ENCODE measurements at regions not wholly inside any gene's neighbourhood (a gene's known extent, or its start where the extent isn't known, plus 50 kb on each side); places are given as distances from the start of the nearest gene placed in this dataset.
"Not testable (repeated sequence)": the region's sequence is repeated elsewhere in the genome, so short reads cannot be mapped to it uniquely, and the experiment has no call there.

DNA sequence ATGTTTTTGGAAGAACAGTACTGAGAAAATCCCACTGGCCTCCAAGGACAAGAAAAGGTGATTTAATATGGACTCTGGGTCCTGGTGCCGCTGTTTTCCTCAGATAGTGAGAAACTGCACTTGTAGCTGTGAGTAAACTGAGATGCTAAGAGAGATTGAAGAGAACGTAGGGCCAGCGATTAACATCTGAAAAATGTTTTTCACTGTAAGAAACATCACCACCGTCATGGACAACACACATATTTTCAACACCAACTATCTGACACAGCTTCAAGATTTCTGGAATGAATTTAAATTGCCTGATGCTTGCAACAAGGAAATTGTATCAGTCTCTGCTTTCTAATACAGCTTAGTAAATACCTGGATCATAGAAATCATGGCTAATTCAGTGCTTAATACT, 158.2 kb upstream of the SMIM31 start:
- DNase-seq (ENCODE audit: low spot score) = no peak

DNA sequence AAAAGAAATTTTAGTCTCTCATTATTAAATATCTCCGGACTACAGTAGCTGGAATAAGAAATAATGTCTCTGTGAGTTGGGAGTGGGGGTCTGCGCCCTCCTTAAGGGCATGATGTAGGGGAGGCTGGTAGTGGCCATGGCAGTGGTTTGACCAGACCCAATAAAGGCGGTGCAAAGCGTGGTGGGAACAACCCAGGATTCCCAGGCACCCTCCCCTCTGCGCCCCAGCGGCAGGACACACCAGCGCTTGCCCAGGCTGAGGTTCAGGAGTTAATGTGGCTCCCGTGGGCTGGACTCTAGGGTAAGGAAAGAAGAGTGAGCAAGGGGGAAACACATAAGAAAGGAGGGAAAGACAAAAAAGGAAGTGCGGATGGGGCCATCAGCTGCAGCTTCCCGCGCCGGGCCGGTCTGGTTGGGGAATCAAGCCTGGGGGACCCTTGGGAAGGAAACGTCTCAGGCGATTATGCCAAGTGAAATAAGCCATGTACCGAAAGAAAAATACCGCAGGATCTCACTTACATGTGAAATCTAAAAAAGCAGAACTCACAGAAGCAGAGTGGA, 157.5 kb upstream of the SMIM31 start:
- DNase-seq (ENCODE audit: low spot score) = no peak

DNA sequence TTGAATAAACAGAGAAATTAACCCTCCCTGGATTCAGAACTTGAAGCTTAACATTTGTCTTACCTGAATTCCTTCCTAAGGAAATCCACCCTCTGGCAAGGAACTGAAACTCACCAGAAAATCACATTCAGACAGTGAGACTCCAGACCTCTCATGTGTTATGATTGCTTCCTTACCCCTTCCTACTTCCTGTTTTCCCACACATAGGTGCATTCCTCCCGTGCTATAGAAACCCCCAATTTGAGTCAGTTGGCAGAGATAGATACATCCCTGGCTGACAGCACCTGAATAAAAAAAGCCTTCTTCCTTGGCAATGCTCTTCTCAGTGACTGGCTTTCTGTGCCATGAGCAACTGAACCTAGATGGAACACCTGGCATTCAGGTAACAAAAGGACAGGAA, 157.0 kb upstream of the SMIM31 start:
- DNase-seq (ENCODE audit: low spot score) = no peak

DNA sequence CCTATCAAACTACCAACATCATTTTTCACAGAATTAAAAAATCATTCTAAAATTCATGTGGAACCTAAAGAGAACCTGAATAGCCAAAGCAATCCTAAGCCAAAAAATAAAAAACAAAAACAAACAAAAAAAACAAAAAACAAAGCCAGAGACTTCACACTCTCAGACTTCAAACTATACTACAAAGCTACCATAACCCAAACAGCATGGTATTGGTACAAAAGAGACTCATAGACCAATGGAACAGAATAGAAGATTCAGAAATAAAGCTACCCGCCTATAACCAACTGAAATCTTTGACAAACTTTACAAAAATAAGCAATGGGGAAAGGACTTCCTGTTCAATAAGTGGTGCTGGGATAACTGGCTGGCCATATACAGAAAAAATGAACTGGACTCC, 152.3 kb upstream of the SMIM31 start:
- DNase-seq (ENCODE audit: low spot score) = no peak

DNA sequence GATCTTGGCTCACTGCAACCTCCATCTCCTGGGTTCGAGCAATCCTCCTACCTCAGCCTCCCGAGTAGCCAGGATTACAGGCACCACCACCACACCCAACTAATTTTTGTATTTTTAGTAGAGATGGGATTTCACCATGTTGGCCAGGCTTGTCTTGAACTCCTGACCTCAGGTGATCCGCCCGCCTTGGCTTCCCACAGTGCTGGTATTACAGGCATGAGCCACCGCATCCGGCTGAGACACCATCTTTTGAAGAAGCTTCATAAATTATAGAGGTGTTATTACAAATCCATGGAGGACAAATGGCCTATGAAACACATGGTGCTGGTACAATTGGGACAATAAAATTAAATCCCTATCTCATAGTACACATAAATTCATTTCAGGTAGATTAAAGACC, 148.1 kb upstream of the SMIM31 start:
- DNase-seq (ENCODE audit: low spot score) = not testable (repeated sequence)

DNA sequence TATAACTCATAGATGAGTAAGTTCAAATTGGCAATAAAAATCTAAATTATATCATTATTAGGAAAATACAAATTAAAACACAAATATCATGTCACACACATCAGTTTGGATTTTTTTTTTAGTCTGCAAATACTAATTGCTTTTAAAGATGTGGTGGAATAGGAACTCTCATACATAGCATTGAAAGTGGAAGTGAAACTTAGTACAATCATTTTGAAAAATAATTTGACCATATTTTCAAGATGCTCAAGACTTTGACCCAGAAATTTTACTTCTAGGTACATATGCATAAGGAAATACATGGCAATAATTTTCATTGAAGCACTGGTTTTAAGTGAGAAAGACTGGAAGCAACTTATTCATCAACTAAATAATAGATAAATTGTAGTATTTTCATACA, 147.5 kb upstream of the SMIM31 start:
- no peak for DNase-seq (ENCODE audit: low spot score)

DNA sequence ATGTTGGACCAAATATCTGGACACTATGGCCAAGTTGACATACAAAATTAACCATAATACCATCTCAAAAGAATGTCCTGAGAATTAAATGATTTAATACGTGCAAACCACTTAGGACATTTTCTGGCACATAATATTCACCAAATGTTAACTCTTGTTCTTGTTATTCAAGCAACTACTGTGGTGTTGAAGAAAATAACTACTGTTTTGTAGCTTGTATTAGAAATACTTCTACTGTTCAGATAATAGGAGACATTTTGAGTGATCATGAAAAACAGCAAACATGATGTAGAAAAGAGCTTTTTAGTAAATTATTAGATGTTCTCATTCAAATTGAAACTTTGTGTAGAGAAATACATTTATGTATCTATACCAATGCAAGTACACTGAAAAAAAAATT, 140.7 kb upstream of the SMIM31 start:
- no peak for DNase-seq (ENCODE audit: low spot score)

DNA sequence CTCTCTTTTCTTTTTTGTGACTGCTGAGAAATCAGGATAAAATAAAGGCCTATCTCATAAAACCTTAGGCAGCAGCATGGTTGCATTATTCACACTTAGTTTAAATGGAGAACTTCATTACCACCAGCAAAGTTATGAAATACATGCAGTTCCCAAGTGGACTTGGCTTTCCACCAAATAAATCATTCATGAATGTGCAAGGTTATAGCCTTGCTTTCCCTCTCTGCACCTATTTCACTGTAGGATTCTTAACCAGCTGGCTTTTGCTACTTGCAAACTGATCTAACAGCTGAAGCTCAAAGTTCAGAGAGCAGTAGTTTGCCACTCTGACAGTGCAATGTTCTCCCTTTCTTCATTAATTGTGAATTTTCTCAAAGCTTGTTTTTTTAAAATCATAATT, 140.1 kb upstream of the SMIM31 start:
- no peak for DNase-seq (ENCODE audit: low spot score)

DNA sequence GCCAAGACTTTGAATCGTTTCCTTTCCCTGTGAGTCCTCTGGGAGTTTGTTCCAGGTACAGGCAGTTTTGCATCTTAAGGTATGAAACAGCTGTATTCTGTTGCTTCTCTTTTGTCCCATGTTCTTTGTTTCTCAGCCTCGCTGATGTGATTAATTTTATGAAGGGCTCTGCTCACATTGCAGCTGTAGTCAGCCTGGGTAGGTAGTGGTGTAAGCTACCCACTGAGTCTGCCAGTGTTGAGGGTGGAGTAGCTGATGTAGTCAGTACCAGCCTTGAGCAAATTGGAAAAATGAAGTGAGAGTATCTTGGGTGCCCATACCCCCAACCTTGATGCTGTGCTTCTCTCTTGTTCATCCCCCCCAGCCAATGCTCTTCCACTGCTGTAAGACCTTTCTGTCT, 139.6 kb upstream of the SMIM31 start:
- DNase-seq (ENCODE audit: low spot score) = no peak

DNA sequence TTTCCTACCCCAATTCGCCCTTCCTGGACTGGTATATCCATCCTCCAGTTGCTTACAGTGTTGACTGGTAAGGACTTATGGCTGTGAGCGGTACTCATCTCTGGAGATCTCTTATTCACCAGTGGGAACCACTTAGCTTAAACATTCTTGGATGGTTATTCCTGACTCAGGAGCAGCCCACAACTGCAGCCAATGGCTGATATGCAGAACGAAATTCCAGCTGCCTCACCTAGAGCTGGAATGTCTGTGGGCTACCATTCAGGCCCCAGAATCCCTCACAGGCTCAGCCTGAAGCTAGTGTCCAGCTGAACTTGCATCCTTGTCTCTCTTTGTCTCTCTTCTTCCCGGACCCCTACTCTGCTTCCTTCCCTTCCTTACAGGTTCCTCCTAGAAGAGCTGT, 138.9 kb upstream of the SMIM31 start:
- DNase-seq (ENCODE audit: low spot score) = no peak

DNA sequence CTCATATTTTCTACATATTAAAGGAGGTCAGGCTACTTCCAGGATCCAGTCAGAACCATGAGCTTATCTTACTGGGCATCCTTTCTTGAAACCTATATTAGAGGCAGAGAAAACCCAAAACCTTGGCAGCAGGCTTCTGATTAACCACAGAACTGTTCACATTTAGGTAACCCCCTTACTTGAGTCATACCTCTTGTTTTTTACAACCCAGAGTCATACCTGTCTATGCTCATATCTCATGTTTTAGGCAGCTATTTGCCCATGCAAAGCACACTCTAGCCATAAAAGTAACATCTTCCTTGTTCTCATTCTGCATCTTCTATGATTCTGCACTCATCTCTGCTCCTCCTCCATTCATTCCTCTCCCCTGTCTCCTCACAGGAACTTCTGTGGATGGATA, 138.0 kb upstream of the SMIM31 start:
- DNase-seq (ENCODE audit: low spot score) = no peak

DNA sequence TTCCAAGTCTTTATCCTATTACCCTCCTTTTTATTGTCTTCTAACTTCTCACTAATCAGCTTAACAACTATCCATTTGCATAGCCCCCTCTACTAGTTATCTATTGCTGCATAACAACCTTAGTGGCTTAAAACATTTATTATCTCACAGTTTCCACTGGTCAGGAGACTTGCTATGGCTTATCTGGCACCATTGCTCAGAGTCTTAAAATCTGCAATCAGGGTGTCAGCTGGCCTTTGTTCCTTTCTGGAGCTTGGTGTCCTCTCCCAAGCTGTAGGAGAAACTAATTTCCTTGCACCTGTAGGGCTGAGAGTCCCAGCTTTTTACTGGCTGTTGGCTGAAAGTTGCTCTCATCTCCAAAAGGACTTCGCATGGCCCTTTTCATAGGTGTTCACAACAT, 137.0 kb upstream of the SMIM31 start:
- DNase-seq (ENCODE audit: low spot score) = no peak

DNA sequence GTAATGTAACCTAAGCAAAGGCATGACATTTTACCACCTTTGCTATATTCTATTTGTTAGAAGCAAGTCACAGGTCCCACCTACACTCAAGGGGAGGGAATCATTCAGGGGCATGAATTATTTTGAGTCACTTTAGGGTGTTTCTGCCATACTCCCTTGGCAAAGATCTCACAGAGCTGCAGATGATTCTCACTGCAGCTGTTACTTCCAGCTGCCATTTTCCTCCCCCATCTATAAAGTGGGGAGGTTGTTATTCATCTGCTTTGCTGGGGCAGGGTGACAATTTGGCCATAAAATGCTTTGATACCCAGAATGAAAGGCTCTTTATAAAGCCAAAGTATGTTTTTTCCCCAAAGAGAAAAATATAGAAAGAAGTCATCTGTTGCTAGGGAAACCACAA, 136.5 kb upstream of the SMIM31 start:
- DNase-seq (ENCODE audit: low spot score) = no peak

DNA sequence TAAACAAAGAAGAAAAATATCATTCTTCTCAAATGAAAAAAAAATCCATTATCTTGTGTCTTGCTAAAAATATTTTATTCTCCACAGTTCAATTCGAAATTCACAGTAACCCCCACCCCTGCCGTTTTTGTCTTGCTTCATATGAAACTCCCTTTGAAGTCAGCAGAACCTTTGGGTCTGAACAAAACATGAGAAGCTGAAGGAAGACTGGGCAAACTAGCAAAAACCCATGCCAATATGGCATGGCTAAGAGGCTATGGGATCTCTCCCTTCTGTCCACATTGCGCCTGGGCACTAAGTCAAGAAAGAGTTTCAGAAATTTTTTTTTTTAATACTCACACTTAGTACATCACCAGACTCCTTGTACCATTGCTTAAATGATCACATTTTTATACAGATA, 136.0 kb upstream of the SMIM31 start:
- no peak for DNase-seq (ENCODE audit: low spot score)

DNA sequence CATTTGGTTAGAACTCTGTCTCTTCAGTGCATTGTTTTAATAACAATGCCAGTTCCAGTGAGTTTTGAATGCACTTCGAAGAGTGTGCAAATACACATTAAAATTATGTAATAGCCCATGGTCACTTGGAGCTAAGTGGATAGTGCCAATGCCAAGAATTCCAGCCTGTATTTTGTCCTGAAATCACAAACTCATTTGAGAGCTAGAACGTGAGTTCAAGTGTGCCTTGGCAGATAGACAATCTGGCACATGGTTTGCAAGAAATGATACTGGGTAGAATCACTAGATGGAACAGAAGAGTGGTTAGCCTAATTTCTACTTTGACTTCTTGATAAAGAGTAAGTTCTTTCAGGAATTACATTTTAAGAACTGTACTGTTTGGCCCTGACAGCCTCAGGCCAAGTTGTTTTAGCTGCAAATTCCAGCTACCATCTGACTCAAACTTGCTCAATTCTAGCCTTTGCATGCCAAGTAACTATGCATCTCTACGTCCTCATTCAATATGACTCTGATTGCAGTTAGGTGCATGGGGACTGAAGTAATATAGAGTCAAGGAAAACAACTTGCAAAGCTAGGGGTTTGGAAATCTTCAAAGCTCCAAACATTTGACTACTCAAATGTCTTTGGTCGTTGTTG, 131.9 kb upstream of the SMIM31 start:
- no peak for DNase-seq (ENCODE audit: low spot score)

DNA sequence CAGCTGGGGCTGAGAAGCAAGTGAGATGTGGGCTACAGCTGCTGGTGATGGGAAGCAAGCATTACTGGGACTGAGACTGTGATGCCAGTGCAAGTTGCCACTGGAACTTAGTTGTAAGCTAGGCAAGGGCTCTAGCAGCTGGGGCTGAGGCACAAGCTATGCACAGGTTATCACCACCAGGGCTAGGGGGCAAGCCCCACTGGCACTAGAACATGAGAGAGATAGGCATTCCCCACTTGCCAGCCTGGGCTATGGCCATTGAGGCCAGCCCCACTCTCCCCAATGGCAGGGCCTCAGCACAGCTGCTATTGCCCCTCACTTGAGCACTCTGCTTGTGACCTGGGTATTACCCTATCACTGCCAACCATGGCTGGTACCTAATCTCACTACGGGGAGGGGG, 130.8 kb upstream of the SMIM31 start:
- no peak for DNase-seq (ENCODE audit: low spot score)

DNA sequence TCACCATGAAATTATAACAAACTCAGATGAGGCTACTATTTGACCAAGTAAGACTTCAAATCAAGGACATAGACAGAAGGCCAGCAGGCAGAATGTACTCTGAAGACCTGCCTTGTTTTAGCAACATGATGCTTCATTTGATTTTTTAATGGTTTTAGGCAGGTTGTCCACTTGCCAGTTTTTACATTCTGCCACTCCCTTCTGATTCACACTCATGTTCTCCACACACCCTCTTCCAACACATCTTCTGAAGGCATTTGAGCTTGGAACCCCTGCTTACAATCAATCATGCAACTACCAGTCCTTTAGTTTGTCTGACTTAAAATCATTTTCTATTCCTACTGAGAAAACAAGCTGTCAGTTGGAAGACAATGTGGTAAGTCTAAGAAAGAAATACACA, 114.9 kb upstream of the SMIM31 start:
- no peak for DNase-seq (ENCODE audit: low spot score)

DNA sequence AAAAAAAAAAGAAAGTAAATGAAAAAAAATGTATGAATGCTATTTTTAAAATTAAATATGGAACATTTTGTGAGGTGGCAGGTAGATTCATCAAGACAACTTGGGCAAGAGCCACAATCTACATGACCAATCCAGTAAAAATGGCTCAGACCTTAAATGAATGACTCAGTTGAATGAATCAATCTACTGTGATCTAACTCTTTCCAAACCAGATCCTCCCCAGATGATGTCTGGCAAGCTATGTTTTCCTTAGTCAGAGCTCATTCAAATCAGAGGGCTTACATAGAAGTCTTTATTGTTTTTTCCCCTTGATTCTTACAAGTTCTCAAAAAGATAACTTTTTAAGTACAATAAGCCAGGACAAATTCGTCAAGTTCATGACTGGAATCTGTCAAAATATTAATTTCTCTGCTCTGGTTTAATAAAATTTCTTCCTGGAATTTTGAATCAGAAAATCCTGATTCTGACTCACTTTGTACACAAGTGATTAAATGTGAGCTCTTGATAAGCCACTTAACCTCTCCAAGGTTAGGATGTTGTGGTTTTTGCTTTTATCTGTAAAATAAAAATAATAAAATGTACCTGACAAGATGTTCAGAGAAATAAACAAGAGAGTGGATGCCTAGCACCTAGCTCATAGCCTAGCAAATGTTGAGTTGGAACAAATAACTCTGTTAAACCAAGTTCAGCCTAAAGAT, 105.6 kb upstream of the SMIM31 start:
- no peak for DNase-seq (ENCODE audit: low spot score)

DNA sequence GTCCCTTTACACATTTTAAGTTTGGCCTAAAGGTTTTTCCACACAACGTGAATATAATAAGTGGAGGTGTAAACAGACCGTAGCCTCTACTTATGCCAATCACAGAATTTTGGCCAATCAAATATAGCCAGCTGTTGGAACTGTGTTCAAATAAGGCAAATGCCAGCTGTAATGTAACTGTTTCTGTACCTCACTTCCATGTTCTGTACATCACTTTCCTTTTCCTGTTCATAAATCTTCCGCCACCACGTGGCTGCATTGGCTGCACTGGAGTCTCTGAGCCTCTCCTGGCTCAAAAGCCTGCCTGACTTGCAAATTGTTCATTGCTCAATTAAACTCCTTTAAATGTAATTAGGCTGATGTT, 105.1 kb upstream of the SMIM31 start:
- no peak for DNase-seq (ENCODE audit: low spot score)

DNA sequence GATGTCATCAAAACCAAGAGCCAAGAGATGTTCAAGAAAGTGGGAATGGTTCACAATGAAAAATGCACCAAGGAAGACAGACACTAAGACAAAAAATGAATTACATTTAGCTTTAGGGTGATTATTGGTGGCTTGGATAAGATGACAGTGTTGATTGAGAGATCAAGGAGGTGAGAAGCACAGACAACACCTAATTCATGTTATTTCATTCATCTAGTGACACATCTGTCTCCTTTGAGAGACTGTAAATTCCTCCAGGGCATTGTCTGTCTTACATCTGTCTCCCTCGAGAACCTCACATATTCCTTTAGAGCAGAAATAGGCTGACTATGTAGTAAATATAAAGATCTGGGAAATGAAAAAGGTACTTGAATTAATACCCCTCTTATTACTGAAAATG, 94.2 kb upstream of the SMIM31 start:
- DNase-seq (ENCODE audit: low spot score) = no peak

DNA sequence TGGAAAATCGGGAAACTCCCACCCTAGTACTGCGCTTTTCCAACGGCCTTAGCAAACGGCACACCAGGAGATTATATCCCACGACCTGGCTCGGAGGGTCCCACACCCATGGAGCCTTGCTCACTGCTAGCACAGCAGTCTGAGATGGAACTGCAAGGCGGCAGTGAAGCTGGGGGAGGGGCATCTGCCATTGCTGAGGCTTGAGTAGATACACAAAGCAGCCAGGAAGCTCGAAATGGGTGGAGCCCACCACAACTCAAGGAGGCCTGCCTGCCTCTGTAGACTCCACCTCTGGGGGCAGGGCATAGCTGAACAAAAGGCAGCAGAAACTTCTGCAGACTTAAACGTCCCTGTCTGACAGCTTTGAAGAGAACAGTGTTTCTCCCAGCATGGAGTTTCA, 77.8 kb upstream of the SMIM31 start:
- DNase-seq (ENCODE audit: low spot score) = not testable (repeated sequence)

DNA sequence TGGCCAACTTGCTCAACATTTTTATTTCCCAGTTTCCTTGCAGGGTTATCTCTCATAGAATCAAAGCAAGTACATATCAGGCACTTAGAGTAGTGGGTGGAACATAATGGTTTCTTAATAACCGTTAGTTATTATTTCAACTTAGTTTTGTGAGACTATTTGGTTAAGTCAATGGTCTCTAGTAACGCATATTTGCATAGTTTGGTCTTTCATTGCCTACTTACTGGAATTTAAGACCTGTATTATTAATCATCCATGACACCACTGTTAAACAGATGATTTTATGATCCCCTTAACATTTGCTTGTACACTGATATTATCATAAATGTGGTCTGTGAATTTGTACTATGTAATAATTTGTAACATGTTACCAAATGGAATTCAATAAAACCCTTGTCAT, 70.9 kb upstream of the SMIM31 start:
- DNase-seq (ENCODE audit: low spot score) = no peak

DNA sequence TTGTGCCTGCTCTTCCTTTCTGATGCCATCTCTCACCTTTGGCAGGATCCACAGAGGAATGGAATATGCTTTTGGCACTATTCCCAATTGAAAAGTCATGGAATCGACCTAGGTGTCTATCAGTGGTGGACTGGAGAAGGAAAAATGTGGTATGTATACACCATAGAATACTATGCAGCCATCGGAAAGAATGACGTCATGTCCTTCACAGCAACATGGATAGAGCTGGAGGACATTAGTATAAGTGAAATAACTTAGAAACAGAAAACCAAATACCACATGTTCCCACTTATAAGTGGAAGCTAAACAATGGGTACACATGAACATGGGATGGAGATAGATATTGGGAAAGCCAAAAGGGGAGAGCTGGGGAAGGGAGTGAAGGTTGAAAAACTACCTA, 58.3 kb upstream of the SMIM31 start:
- no peak for DNase-seq (ENCODE audit: low spot score)

DNA sequence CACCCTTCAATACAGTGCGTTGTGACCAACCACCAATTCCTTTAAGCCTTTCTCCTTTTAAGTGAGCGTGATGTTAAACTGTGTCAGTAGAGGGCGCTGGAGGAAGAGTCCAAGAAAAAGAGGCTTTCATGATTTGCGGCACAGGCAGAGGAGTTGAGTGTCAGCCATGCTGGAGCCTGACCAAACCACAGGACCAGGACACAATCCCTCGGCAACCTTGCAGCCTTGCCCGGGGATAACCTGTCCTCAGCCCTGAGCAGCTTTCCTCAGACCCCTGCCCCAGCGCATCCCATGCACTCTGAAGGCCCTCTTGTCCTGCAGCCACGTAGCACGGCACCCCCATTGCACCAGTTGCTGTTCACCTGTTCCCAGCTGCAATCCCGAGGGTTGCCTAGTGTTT, 53.5 kb upstream of the SMIM31 start:
- DNase-seq (ENCODE audit: low spot score) = peak; percentile 27
